Stimulated activated effector memory CD8-positive, alpha-beta T cell treated with anti-CD3 and anti-CD28 coated beads, Interleukin-12 subunit alpha, Interleukin-12 subunit beta, amount 100 ng/mL, for 72 hours (primary cell): ENCODE measurements at regions not wholly inside any gene's neighbourhood (a gene's known extent, or its start where the extent isn't known, plus 50 kb on each side); places are given as distances from the start of the nearest gene placed in this dataset.

ENCODE experiments used
- ATAC-seq: fragments of 150-1000 bp; cut with Tn5 transposase; 2 replicates; pipeline ENCODE4 v1.10.0; 2021
- DNase-seq, 2 donors: peaks; one replicate each; pipeline ENCODE4 v3.0.0; 2021 to 2022; ENCODE audit warnings: low spot score in 2 of 2
- H3K27ac Mint-ChIP-seq: one replicate; pipeline ENCODE4 v1.8.0; 2022; ENCODE audit warnings: mild to moderate bottlenecking, mixed read lengths
- H3K36me3 Mint-ChIP-seq: one replicate; pipeline ENCODE4 v1.8.0; 2022; ENCODE audit warnings: mild to moderate bottlenecking, mixed read lengths
- H3K4me1 Mint-ChIP-seq: one replicate; pipeline ENCODE4 v1.8.0; 2022; ENCODE audit warnings: mixed read lengths
- H3K4me3 Mint-ChIP-seq: one replicate; pipeline ENCODE4 v1.8.0; 2022; ENCODE audit warnings: mild to moderate bottlenecking, mixed read lengths
- H3K9me3 Mint-ChIP-seq: one replicate; pipeline ENCODE4 v1.8.0; 2022; ENCODE audit warnings: mixed read lengths

- H3K4me1 Mint-ChIP-seq: no peaks in the 10 kb centered on the region
- ATAC-seq (no peak), DNase-seq (no peak)
- H3K36me3 Mint-ChIP-seq: no peaks in the 10 kb centered on the region
- no peak overlapping the region for H3K27ac Mint-ChIP-seq
- H3K9me3 Mint-ChIP-seq: peaks cover 3% of the 10 kb centered on the region
- H3K4me3 Mint-ChIP-seq: no peak overlapping the region
Observed at GRCh38 chr14:44564908-44565307, 57.8 kb upstream of the FSCB start.
